ENCODE measurements at regions not wholly inside any gene's neighbourhood (a gene's known extent, or its start where the extent isn't known, plus 50 kb on each side); places are given as distances from the start of the nearest gene placed in this dataset.

DNA sequence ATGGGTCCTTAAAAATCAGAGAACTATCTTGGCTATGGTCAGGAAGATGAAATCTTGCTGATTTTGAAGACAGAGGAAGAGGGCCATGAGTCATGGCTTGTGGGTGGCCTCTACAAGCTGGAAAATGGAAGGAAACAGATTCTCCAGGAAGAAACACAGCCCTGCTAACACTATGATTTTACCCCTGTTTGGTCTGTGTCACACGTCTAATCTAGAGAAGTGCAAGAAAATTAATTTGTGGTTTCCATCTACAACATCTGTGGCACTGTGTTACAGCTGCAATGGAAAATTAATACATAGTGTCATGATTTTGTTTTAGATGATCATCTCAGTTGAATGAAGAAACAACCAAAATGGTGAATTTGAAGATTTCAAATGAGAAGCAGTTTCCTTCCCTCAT, 288.7 kb upstream of the NRIP1 start:
- ATAC-seq = no peak
- WGBS, 4 donors = 50 to 73% (median 62%) methylated on average over 1 of the region's 1 CpG
- intact Hi-C loops (cut with DNase I) = no loop called here

DNA sequence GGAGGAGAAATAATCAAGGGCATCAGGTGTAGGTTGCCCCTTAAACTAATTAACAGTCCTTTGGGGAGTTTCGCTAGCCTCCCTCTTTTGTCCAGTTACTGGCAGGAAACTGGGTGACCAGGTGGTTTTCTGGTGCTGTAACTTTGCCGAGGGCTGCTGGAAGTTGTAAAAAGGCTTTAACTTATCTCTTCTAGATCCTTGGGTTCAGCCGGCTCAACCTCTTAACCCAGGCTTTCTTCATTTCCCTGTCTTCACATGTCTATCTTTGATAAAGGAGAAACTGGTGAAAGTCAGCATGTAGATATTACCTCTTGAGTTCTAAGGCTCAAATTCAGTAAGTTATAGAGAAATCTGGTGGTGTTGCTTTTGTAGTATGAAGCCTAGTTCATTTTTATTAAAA, 289.7 kb upstream of the NRIP1 start:
- H3K27me3 ChIP-seq = no peaks in the 10 kb centered on the region
- no peak overlapping the region for H3K27ac ChIP-seq
- intact Hi-C loops (cut with DNase I) = no loop called here
- no peak for TF ChIP-seq POLR2A (IDR thresholded peaks at IDR 0.05)
- TF ChIP-seq, protein P1, sequence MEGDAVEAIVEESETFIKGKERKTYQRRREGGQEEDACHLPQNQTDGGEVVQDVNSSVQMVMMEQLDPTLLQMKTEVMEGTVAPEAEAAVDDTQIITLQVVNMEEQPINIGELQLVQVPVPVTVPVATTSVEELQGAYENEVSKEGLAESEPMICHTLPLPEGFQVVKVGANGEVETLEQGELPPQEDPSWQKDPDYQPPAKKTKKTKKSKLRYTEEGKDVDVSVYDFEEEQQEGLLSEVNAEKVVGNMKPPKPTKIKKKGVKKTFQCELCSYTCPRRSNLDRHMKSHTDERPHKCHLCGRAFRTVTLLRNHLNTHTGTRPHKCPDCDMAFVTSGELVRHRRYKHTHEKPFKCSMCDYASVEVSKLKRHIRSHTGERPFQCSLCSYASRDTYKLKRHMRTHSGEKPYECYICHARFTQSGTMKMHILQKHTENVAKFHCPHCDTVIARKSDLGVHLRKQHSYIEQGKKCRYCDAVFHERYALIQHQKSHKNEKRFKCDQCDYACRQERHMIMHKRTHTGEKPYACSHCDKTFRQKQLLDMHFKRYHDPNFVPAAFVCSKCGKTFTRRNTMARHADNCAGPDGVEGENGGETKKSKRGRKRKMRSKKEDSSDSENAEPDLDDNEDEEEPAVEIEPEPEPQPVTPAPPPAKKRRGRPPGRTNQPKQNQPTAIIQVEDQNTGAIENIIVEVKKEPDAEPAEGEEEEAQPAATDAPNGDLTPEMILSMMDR (IDR thresholded peaks at IDR 0.05) = no peak
- H3K4me3 ChIP-seq = no peak overlapping the region
- ATAC-seq (no peak), DNase-seq (no peak)
- no peaks in the 10 kb centered on the region for H3K36me3 ChIP-seq
- H3K9me3 ChIP-seq = no peaks in the 10 kb centered on the region
- peaks cover 0 to 11% (median 0%) of the 10 kb centered on the region in 12 donors for H3K4me1 ChIP-seq
- 16 to 48% (median 31%) methylated on average over 3 of the region's 3 CpGs for WGBS, 4 donors

More for the DNA sequence above, 288.7 kb upstream of the NRIP1 start:
- H3K36me3 ChIP-seq = no peaks in the 10 kb centered on the region
- peaks cover 0 to 11% (median 0%) of the 10 kb centered on the region in 12 donors for H3K4me1 ChIP-seq
- no peak overlapping the region for H3K4me3 ChIP-seq
- no peaks in the 10 kb centered on the region for H3K27me3 ChIP-seq
- TF ChIP-seq, protein P1 (IDR thresholded peaks at IDR 0.05) = no peak
- no peak for TF ChIP-seq POLR2A (IDR thresholded peaks at IDR 0.05)
- DNase-seq = no peak
- no peak overlapping the region for H3K27ac ChIP-seq
- no peaks in the 10 kb centered on the region for H3K9me3 ChIP-seq

DNA sequence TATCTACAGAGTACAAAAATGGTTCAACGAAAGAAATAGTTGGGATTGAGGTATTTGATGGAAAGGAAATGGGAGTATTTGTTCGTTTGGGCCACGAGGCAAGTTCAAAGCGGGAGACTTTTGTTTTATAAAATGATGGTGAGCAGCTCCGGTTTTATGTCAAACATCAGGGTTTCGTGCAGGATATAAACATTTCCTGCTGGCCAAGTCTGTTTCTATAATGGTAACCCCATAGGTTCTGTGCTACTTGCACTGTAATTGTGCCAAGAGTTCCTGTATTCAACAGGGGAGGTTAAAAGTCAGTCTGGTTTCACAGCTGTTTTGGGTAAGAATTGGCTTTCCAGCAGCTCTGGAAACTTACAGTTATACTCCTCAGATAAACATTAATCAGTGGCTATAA, 290.3 kb upstream of the NRIP1 start:
- no peaks in the 10 kb centered on the region for H3K36me3 ChIP-seq
- intact Hi-C loops (cut with DNase I) = no loop called here
- H3K9me3 ChIP-seq = no peaks in the 10 kb centered on the region
- H3K27ac ChIP-seq = no peak overlapping the region
- TF ChIP-seq, protein P1 (IDR thresholded peaks at IDR 0.05) = no peak
- TF ChIP-seq POLR2A (IDR thresholded peaks at IDR 0.05) = no peak
- H3K4me3 ChIP-seq = no peak overlapping the region
- H3K27me3 ChIP-seq = no peaks in the 10 kb centered on the region
- DNase-seq = no peak
- 44 to 61% (median 54%) methylated on average over 6 of the region's 6 CpGs for WGBS, 4 donors
- no peak for ATAC-seq
- H3K4me1 ChIP-seq = peaks cover 0 to 11% (median 0%) of the 10 kb centered on the region in 12 donors

DNA sequence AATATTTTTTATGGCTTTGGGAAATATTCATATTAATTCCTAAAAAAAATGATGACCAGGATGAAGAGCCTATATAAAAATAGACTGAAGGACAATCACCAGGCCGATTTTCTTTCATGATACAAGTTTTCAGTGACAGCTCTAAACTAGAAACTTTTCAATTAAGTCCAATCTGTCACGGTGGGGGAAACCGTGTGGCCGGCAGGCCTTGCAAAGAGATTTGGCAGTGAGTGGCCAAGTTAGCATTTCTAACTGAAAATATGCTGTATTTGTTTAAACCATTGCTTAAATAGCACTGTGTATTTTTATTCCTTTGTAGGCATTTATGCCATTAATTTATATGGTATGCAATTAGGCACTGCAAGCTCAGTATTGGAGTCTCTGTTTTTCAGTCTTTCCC, 294.5 kb upstream of the NRIP1 start:
- WGBS, 4 donors = 86 to 87% (median 87%) methylated on average over 4 of the region's 4 CpGs
- DNase-seq (no peak), ATAC-seq (no peak)
- H3K9me3 ChIP-seq = peaks cover 0 to 10% (median 0%) of the 10 kb centered on the region in 12 donors
- TF ChIP-seq POLR2A (IDR thresholded peaks at IDR 0.05) = no peak
- TF ChIP-seq, protein P1 (IDR thresholded peaks at IDR 0.05) = no peak
- no peaks in the 10 kb centered on the region for H3K36me3 ChIP-seq
- H3K4me3 ChIP-seq = no peak overlapping the region
- intact Hi-C loops (cut with DNase I) = no loop called here
- H3K4me1 ChIP-seq = peaks cover 0 to 10% (median 0%) of the 10 kb centered on the region in 12 donors
- no peaks in the 10 kb centered on the region for H3K27me3 ChIP-seq
- no peak overlapping the region for H3K27ac ChIP-seq

Data from heart left ventricle (tissue), 16 donors.